Right renal pelvis (tissue), 4 donors: ENCODE measurements at regions not wholly inside any gene's neighbourhood (a gene's known extent, or its start where the extent isn't known, plus 50 kb on each side); places are given as distances from the start of the nearest gene placed in this dataset.

Experiments used
- DNase-seq, 4 donors: peaks; one replicate each; pipeline ENCODE4 v3.0.0-alpha.2; 2013; ENCODE audit warnings: low read depth in 4 of 4, low spot score in 3 of 4, missing footprints in 1 of 4

DNA sequence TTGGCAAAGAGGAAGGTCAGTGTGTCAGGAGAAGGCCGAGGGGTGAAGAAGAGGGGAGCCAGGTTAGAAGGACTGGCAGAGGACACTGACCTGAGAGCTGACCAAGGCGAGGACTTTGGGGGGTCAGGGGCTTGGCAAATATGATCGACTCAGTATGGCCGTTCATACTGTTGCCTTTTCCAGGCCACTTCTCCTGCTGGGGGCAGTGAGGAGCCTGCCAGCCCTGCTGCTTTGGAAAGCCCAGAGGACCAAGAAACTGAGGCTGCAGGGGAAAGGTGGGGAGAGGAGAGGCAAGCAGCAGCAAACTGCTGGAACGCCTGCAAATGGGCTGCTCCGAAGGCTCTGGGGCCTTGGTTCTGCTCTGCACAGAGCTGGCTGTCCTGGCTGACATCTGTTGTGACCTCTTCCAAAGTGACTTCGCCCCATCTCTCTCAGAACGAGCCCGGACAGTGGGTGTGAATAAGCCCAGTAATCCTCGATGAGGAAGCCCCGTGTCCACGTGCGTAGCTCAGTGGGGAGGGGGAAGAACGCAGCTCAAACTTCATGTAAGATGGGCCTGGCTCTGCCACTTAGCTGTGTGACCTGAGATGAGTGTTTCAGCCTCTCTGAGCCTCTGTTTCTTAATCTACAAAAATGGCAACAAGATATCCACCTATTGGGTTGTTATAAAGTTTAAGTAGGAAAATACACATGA lies 111.3 kb downstream of the SALL1 start:
- no peak for DNase-seq

GRCh38 chr16:51035711-51036110 lies 115.4 kb downstream of the SALL1 start:
- no peak for DNase-seq

DNA sequence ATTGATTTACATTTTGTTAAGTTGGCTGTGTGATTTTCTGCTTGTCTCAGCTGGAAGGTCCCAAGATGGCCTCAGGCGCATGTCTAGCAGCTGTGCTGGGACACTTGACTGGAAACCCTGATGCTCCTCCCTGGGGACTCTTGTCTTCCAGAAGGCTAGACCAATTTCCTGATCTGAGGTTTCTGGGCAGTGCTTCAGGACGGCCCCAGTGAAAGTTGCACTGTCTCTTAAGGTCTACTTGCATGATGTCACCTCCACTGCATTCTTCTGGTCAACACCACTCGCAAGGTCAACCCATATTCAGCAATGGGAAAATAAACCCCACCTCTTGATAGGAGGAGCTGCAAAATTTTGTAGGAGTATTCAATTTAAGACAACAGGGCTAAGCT lies 116.0 kb downstream of the SALL1 start:
- DNase-seq, result no peak

GRCh38 chr16:51034481-51035109 lies 116.5 kb downstream of the SALL1 start:
- no peak for DNase-seq

GRCh38 chr16:51031598-51031997 lies 119.5 kb downstream of the SALL1 start:
- DNase-seq, result no peak

DNA sequence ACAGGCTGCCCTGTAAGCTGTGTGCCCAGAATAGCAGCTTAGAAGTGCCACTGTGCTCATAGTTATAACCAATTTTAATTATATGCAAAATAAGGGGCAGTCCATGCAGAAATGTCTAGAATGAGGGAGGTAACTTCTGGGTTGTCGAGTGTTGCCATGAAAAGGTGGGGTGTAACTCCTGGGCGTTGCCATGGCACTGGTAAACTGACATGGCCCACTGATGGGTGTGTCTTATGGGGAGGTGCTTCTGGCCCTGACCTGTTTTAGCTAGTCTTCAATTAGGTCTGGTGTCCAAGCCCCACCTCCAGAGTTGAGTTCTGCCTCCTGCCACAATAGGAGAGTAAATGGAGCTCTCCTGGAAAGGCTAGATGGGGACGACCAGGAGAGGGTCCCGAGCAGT lies 120.6 kb downstream of the SALL1 start:
- DNase-seq, result no peak

DNA sequence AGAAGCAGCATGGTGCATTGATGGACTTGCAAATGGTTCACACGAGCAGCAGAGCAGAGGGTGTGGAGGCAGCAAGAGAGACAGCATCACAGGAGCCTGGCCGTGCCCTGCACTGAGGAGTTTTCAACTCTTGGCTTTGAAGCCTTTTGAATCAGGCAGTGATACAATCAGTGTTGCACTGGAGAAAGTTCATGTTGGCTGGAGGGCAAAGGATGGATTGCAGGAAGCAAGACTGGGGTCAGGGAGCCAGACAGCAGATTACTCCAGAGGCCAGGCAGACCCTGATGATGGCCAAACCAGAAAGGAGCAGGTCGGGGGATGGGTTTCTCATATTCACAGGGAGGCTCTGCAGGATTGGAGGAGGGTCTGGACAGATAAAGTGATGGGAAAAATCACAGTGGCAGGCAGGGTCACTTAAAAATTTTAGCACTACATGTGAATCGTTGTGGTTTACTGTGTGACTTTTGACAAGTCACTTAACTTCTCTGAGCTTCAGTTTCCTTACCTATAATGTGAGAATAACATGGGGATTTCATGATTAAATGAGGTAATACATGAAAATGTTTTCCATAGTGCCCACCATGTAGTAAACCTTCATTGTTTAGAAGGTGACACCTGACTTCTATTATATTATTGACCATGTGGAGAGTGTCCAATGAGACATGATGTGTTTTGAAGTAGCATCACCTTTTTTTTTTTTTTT lies 125.3 kb downstream of the SALL1 start:
- DNase-seq, result no peak

DNA sequence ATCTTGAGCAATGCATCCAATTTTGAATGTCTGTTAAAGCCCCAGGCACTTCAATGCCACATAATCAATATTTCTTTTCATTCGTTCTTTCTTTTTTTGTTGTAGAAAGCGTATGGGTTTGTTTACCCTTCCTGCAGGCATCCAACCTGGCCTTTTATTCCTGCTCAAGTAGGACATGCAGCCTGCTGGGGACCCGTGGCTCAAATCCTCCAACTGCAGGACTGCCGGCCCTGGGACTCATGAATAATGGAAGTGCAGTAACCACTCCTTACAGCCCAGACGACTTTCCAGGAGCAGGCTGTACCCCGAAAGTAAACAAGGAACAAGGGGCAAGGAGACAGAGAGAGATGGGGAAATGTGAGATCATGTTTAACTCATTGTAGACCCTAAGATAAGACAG lies 126.4 kb downstream of the SALL1 start:
- DNase-seq, result no peak

- no peak for DNase-seq
Observed at GRCh38 chr16:51022955-51023354, 128.1 kb downstream of the SALL1 start.

DNA sequence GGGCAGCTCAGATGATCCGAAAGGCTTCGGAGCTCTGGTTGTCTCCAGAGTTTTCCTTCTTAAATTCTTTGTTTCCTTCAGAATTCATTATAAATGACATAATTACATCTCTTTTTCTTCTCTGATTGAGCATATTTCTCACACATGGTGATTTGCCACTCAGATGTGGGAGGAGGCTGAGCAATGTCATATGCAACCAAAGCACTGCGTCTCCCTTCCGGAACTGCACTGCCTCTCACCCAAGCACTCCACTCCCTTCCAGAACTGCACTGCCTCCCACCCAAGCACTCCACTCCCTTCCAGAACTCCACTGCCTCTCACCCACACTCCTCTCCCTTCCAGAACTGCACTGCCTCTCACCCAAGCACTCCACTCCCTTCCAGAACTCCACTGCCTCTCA lies 131.5 kb downstream of the SALL1 start:
- DNase-seq, result no peak

DNA sequence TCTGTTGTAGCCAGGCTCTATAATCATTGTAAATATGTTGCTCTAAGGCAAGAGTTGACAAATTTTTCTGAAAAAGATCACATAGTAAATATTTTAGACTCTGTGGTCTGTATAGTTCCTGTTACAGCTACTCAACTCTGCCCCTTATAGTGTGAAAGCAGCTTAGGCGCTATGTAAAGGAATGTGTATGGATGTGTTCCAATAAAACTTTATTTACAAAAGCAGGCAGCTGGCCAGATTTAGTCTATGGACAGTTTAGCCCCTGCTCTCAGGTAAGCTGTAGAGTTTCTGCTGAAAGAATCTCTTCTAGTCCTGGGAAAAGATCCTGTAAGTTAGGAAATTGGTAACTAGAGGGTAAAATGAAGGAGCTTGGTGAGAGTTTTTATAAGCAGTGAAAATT lies 133.1 kb downstream of the SALL1 start:
- no peak for DNase-seq

GRCh38 chr16:51012396-51012795 lies 138.7 kb downstream of the SALL1 start:
- DNase-seq, result no peak

- peak in 1 of 4 donors; percentile 8 for DNase-seq
Observed at GRCh38 chr16:51010817-51011216, 140.3 kb downstream of the SALL1 start.

- no peak for DNase-seq
Observed at GRCh38 chr16:51009813-51010212, 141.3 kb downstream of the SALL1 start.

- no peak for DNase-seq
Observed at GRCh38 chr16:51009359-51009758, 141.7 kb downstream of the SALL1 start.

- DNase-seq, result no peak
Observed at GRCh38 chr16:51008607-51009006, 142.5 kb downstream of the SALL1 start.

GRCh38 chr16:51008037-51008436 lies 143.0 kb downstream of the SALL1 start:
- no peak for DNase-seq

- DNase-seq, result no peak
Observed at GRCh38 chr16:51003850-51004566, 147.1 kb downstream of the SALL1 start.

- no peak for DNase-seq
Observed at GRCh38 chr16:51002881-51003490, 148.1 kb downstream of the SALL1 start.

DNA sequence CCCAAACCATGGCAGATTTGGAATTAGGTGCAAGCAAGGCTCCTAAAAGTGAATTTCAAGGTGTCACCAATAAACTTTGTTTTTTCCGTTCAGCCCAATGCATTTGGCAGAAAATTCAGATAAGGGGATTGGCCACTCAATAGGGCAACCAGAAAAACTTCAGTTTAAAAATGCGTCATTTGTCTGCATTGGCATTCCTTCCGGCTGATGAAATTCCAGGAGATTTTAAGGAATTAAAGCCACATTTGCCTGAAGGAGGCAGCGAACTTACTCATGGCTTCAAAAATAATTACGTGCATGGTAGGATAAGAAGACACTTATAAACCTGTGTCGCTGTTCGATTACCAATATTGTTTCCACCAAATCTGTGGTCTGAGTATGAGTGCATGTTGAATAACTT lies 151.9 kb downstream of the SALL1 start:
- DNase-seq, result no peak

DNA sequence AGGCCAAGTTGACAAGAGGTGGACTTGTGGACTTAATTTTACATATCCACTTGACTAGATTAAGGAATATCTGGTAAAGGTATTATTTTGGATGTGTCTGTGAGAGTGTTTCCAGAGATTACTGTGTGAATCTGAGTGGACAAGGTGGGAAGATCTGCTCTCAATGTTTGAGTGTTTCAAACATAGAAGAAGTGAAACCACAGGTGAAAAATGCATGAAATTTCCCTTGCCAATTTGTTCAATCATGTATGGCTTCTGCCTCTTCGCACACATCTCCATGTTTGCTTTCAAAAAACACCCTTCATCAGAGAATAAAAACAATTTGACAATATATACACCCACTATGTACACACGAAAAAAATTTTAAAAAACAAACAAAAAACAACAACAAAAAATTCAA lies 152.7 kb downstream of the SALL1 start:
- no peak for DNase-seq
